MM.1S (cell line): ENCODE measurements at regions not wholly inside any gene's neighbourhood (a gene's known extent, or its start where the extent isn't known, plus 50 kb on each side); places are given as distances from the start of the nearest gene placed in this dataset.

ENCODE experiments used
- DNase-seq: peaks from one replicate; pipeline ENCODE4 v3.0.0-alpha.2; 2015
- H2AFZ ChIP-seq: fragments of 300-600 bp; sonication (generic); 2 replicates; pipeline ENCODE4 v1.6.0; 2016; ENCODE audit warnings: antibody characterized with exemption, low read length
- H3F3A ChIP-seq: fragments of 300-600 bp; sonication (generic); 2 replicates; pipeline ENCODE4 v1.6.1; 2016; ENCODE audit warnings: mild to moderate bottlenecking, antibody characterized with exemption, low read length, moderate library complexity, mixed read lengths; ENCODE audit not compliant: insufficient read depth
- H3K27ac ChIP-seq: fragments of 300-600 bp; sonication (generic); 2 replicates; pipeline ENCODE4 v1.5.1; 2016; ENCODE audit warnings: mild to moderate bottlenecking, low read length
- H3K27me3 ChIP-seq: fragments of 300-600 bp; sonication (generic); replicated peaks from 2 replicates; pipeline ENCODE4 v1.6.0; 2016; ENCODE audit warnings: low read length; ENCODE audit not compliant: insufficient read depth
- H3K36me3 ChIP-seq: fragments of 300-600 bp; sonication (generic); replicated peaks from 2 replicates; pipeline ENCODE4 v1.6.1; 2016; ENCODE audit warnings: mild to moderate bottlenecking, low read length, mixed read lengths; ENCODE audit not compliant: insufficient read depth
- H3K4me1 ChIP-seq: fragments of 300-600 bp; sonication (generic); 2 replicates; pipeline ENCODE4 v1.6.1; 2016; ENCODE audit warnings: low read length, mixed read lengths
- H3K4me2 ChIP-seq: fragments of 300-600 bp; sonication (generic); 2 replicates; pipeline ENCODE4 v1.6.0; 2016; ENCODE audit warnings: low read depth, low read length
- H3K4me3 ChIP-seq: fragments of 300-600 bp; sonication (generic); 2 replicates; pipeline ENCODE4 v1.5.1; 2016; ENCODE audit warnings: low read length, mixed read lengths
- H3K79me2 ChIP-seq: fragments of 300-600 bp; sonication (generic); 2 replicates; pipeline ENCODE4 v1.6.1; 2016; ENCODE audit warnings: mixed run types, low read length, mixed read lengths
- H3K9ac ChIP-seq: fragments of 300-600 bp; sonication (generic); 2 replicates; pipeline ENCODE4 v1.6.1; 2016; ENCODE audit warnings: low read length, mixed read lengths
- H3K9me2 ChIP-seq: fragments of 300-600 bp; sonication (generic); replicated peaks from 2 replicates; pipeline ENCODE4 v1.6.1; 2016; ENCODE audit warnings: mild to moderate bottlenecking, low read length, mixed read lengths; ENCODE audit not compliant: insufficient read depth
- H3K9me3 ChIP-seq: fragments of 300-600 bp; sonication (generic); replicated peaks from 2 replicates; pipeline ENCODE4 v1.6.1; 2016; ENCODE audit warnings: mild to moderate bottlenecking, low read length, mixed read lengths; ENCODE audit not compliant: insufficient read depth
- H4K20me1 ChIP-seq: fragments of 300-600 bp; sonication (generic); 2 replicates; pipeline ENCODE4 v1.6.1; 2016; ENCODE audit warnings: mild to moderate bottlenecking, low read length, moderate library complexity, mixed read lengths; ENCODE audit not compliant: insufficient read depth
- EZH2 ChIP-seq: fragments of 300-600 bp; sonication (generic); optimal IDR thresholded peaks from 2 replicates; pipeline ENCODE3; 2017; ENCODE audit warnings: low read depth, mild to moderate bottlenecking, antibody characterized with exemption, low read length, mixed read lengths
- EZH2phosphoT487 ChIP-seq: fragments of 300-600 bp; sonication (generic); IDR thresholded peaks from 2 replicates; pipeline ENCODE4 v1.6.1; 2018; ENCODE audit warnings: antibody characterized with exemption, low read length
- TF ChIP-seq, protein P1 (sequence below): fragments of 300-600 bp; sonication (generic); IDR thresholded peaks from 2 replicates; pipeline ENCODE4 v1.5.1; 2016; ENCODE audit warnings: antibody characterized with exemption, low read length, mixed read lengths

DNA sequence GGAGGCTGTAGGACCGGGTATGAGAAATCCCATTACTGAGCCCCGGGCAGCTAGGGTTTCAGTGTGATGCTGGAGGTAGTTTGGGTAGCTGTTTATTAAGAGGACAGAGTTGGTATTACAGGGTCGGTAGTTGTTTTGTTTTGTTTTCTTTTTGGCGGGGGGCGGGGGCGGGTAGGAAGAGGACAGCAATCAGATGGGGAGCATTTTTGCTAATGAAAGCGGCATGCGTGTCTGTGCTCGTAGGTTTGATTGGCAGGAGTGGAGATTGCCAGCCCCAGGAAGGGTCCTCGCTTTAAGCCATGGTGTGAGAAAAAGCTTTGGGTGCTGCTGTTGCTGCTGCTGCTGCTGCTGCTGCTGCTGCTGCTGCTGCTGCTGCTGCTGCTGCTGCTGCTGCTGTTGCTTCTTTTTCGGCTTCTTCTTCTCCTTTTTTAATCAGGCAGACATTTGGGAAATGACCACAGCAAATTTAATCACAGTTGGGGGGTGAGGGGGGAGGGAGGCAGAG is 498.5 kb upstream of the ZFHX3 start:
- Histone ChIP-seq H3K36me3 (no peaks in the 10 kb centered on the region), H2AFZ (no peak overlapping the region), H3F3A (no peaks in the 10 kb centered on the region), H3K79me2 (no peaks in the 10 kb centered on the region), H4K20me1 (no peaks in the 10 kb centered on the region), H3K27me3 (no peaks in the 10 kb centered on the region), H3K4me2 (no peak overlapping the region), H3K9me2 (no peaks in the 10 kb centered on the region), H3K4me3 (no peak overlapping the region), H3K9me3 (no peaks in the 10 kb centered on the region), H3K9ac (no peak overlapping the region), H3K4me1 (no peaks in the 10 kb centered on the region), H3K27ac (no peak overlapping the region)
- TF ChIP-seq, protein P1, sequence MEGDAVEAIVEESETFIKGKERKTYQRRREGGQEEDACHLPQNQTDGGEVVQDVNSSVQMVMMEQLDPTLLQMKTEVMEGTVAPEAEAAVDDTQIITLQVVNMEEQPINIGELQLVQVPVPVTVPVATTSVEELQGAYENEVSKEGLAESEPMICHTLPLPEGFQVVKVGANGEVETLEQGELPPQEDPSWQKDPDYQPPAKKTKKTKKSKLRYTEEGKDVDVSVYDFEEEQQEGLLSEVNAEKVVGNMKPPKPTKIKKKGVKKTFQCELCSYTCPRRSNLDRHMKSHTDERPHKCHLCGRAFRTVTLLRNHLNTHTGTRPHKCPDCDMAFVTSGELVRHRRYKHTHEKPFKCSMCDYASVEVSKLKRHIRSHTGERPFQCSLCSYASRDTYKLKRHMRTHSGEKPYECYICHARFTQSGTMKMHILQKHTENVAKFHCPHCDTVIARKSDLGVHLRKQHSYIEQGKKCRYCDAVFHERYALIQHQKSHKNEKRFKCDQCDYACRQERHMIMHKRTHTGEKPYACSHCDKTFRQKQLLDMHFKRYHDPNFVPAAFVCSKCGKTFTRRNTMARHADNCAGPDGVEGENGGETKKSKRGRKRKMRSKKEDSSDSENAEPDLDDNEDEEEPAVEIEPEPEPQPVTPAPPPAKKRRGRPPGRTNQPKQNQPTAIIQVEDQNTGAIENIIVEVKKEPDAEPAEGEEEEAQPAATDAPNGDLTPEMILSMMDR, result no peak
- TF ChIP-seq EZH2phosphoT487, result no peak
- TF ChIP-seq EZH2, result no peak
- DNase-seq, result no peak

GRCh38 chr16:73545755-73546154 is 497.8 kb upstream of the ZFHX3 start:
- DNase-seq, result no peak
- no peak overlapping the region for H3K4me3 ChIP-seq
- no peaks in the 10 kb centered on the region for H3F3A ChIP-seq
- H3K27me3 ChIP-seq, result no peaks in the 10 kb centered on the region
- TF ChIP-seq, protein P1, result no peak
- H3K79me2 ChIP-seq, result no peaks in the 10 kb centered on the region
- H3K4me2 ChIP-seq, result no peak overlapping the region
- no peak overlapping the region for H2AFZ ChIP-seq
- no peaks in the 10 kb centered on the region for H3K9me2 ChIP-seq
- no peak overlapping the region for H3K9ac ChIP-seq
- H3K9me3 ChIP-seq, result no peaks in the 10 kb centered on the region
- no peak overlapping the region for H3K27ac ChIP-seq
- no peaks in the 10 kb centered on the region for H3K36me3 ChIP-seq
- no peaks in the 10 kb centered on the region for H3K4me1 ChIP-seq
- no peaks in the 10 kb centered on the region for H4K20me1 ChIP-seq

DNA sequence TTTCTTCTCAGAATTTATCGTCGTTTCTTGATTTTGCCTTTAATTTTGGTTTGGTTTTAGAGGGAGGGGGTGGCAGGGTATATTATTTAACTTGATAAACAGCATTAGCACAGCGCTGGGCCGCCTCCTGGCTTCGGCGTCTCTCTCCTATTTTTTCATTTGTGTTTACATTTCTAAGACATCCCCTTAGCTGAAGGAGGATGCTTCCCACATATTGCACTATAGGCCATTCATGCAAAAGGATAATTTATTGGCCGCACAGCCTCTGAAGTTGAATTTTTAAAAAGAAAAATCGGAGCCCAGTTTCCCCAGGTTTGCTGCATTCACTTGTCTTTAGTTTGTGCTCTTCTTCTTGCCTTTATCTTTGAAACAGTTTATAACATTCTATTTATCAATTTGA is 497.4 kb upstream of the ZFHX3 start:
- Histone ChIP-seq H4K20me1 (no peaks in the 10 kb centered on the region), H3K9ac (no peak overlapping the region), H3K9me2 (no peaks in the 10 kb centered on the region), H3F3A (no peaks in the 10 kb centered on the region), H3K27me3 (no peaks in the 10 kb centered on the region), H3K79me2 (no peaks in the 10 kb centered on the region), H3K4me2 (no peak overlapping the region), H3K4me1 (no peaks in the 10 kb centered on the region), H3K27ac (no peak overlapping the region), H3K4me3 (no peak overlapping the region), H3K9me3 (no peaks in the 10 kb centered on the region), H3K36me3 (no peaks in the 10 kb centered on the region), H2AFZ (no peak overlapping the region)
- no peak for DNase-seq
- TF ChIP-seq EZH2phosphoT487, result no peak
- no peak for TF ChIP-seq EZH2
- TF ChIP-seq, protein P1, result no peak
